ENCODE measurements at regions not wholly inside any gene's neighbourhood (a gene's known extent, or its start where the extent isn't known, plus 50 kb on each side); places are given as distances from the start of the nearest gene placed in this dataset.

- TF ChIP-seq NR2F1 (conservative IDR thresholded peaks at IDR 0.05): 0 out of 2 replicates have a peak, but pooled peaks have one; percentile 10
- TF ChIP-seq BCL11A (IDR thresholded peaks at IDR 0.05; ENCODE audit: low read depth, low read length): peak; percentile 71
- TF ChIP-seq CBX5 (IDR thresholded peaks at IDR 0.05; ENCODE audit: low read depth): peak; percentile 61
- TF ChIP-seq MEF2A (IDR thresholded peaks at IDR 0.05; ENCODE audit: insufficient read depth, low read depth, low read length): 0 out of 2 replicates have a peak, but pooled peaks have one; percentile 28
Measured at GRCh38 chr6:11428895-11429294, 108.7 kb upstream of the TMEM170B start (continued).

GRCh38 chr6:11428371-11428770, 109.2 kb upstream of the TMEM170B start:
- in situ Hi-C loops (cut with MboI): no loop called here
- intact Hi-C loops (cut with micrococcal nuclease; ENCODE audit: unreplicated experiment): loop anchor here (2.0 kb wide), 2 partner anchors 46 to 54 kb away; no protein-coding TSS in a partner anchor
- ATAC-seq (peak; percentile 59), DNase-seq (ENCODE audit: low read depth, low spot score) (no peak), FAIRE-seq (peak; percentile 35)
- Histone ChIP-seq H3K4me3 (no peak overlapping the region), H3K27me3 (replicated peaks in 1 of 2; ENCODE audit: control insufficient read depth in 2 of 2, insufficient read depth in 2 of 2, low read length in 1 of 2) (no peaks in the 10 kb centered on the region), H3K4me2 (ENCODE audit: control insufficient read depth, insufficient read depth) (0 out of 2 replicates have a peak overlapping the region, but pooled peaks have one; percentile 68), H3K36me3 (ENCODE audit: control insufficient read depth in 2 of 2, insufficient read depth in 2 of 2, low read length in 1 of 2) (no peaks in the 10 kb centered on the region), H3K9ac (ENCODE audit: control insufficient read depth, insufficient read depth, low read length) (peak overlapping the region; percentile 19; the same call in 1 of the 2 replicates), H4K20me1 (ENCODE audit: control insufficient read depth, insufficient read depth) (no peaks in the 10 kb centered on the region), H2AFZ (ENCODE audit: control insufficient read depth, low read depth, low read length) (peak overlapping the region; percentile 83), H3K4me1 (ENCODE audit: control insufficient read depth, insufficient read depth, low read length) (peaks cover 32% of the 10 kb centered on the region), H3K9me3 (replicated peaks; ENCODE audit: control insufficient read depth, insufficient read depth, low read length) (no peaks in the 10 kb centered on the region; the same call in 2 of the 3 replicates), H3K79me2 (ENCODE audit: control insufficient read depth, insufficient read depth, low read length) (no peaks in the 10 kb centered on the region), H3K27ac (ENCODE audit: control insufficient read depth, insufficient read depth) (peak overlapping the region; percentile 51)
- TF ChIP-seq ELK1 (IDR thresholded peaks at IDR 0.05; ENCODE audit: low read depth, low read length) (no peak), SRF (IDR thresholded peaks at IDR 0.05; ENCODE audit: low read depth in 2 of 2, low read length in 2 of 2) (no peak), IKZF2 (IDR thresholded peaks at IDR 0.05) (no peak), PAX5 (IDR thresholded peaks at IDR 0.05; ENCODE audit: borderline replicate concordance, low read depth, low read length) (no peak), KLF5 (IDR thresholded peaks at IDR 0.05; ENCODE audit: partially characterized antibody) (no peak), ASH2L (IDR thresholded peaks at IDR 0.05; ENCODE audit: borderline replicate concordance, low read depth) (no peak), ZNF687 (IDR thresholded peaks at IDR 0.05) (0 out of 2 replicates have a peak, but pooled peaks have one; percentile 6), NFYB (IDR thresholded peaks at IDR 0.05; ENCODE audit: insufficient read depth, low read depth, low read length) (no peak), ZBTB11 (CRISPR knock-in tag; IDR thresholded peaks at IDR 0.05) (no peak)
- POLR2A ChIA-PET: interaction anchor here (0.7 to 2.2 kb wide), 10 partner anchors 9 to 67 kb away, joined by 3 to 11 read pairs (median 6); no protein-coding TSS in a partner anchor
- CTCF ChIA-PET: interaction anchor here (0.6 to 2.7 kb wide), 10 partner anchors 10 to 148 kb away, joined by 3 to 15 read pairs (median 4); no protein-coding TSS in a partner anchor
- BruUV-seq (replicated peaks): no TSS peak
- RAD21 ChIA-PET (ENCODE audit: unreplicated experiment): interaction anchor here (0.7 to 7.3 kb wide), 15 partner anchors 13 to 198 kb away, joined by 3 to 82 read pairs (median 5); no protein-coding TSS in a partner anchor
- 2% methylated on average over 2 of the region's 2 CpGs for WGBS (ENCODE audit: insufficient coverage, insufficient replicate concordance, low lambda C conversion rate, missing lambda C conversion rate)
- SMC1A ChIA-PET (ENCODE audit: uncharacterized antibody, unreplicated experiment): interaction anchor here (0.6 to 17.4 kb wide), 22 partner anchors 10 to 151 kb away, joined by 3 to 190 read pairs (median 8); no protein-coding TSS in a partner anchor

Data from GM12878 (cell line).